ENCODE measurements at regions not wholly inside any gene's neighbourhood (a gene's known extent, or its start where the extent isn't known, plus 50 kb on each side); places are given as distances from the start of the nearest gene placed in this dataset.

DNA sequence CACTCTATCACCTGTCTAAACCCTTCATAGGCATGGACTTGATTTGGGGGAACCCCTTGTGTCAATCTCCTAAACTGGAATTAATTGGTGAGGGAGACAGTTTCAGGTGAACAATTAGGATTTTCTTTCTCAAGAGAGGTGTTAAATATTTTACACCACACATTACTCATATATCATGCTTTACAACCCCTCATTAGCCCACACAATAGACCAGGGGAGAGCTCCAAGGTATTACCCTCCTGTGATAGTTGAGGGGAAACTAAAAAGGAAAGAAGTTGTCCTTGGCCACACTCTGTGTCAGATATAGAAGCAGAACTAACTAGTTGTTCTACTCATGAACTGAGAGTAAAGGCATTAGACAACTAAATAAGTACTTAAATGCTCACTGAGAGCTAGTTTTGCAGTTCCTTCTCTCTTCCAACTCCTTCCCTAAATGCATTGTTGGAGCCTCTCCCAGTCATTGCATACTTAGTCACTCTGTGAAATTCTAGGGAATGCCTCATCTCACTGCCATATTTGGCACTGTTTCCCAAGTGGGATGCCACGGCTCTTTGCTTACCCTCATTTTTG, 183.7 kb upstream of the CEP162 start:
- H3K4me1 ChIP-seq (ENCODE audit: control insufficient read depth in 1 of 2, insufficient read depth in 2 of 2, low read depth in 1 of 2, low read length in 1 of 2), result no peaks in the 10 kb centered on the region; a peak in 2 of 4 replicates
- H3K27ac ChIP-seq (ENCODE audit: low read depth in 2 of 2, low read length in 1 of 2), result no peak overlapping the region
- 7% methylated on average over 1 of the region's 1 CpG for WGBS (ENCODE audit: low lambda C conversion rate)
- no peak for DNase-seq
- CTCF ChIA-PET, result interaction anchor here (1.1 kb wide), 1 partner anchor 17 kb away, joined by 3 read pairs; no protein-coding TSS in a partner anchor
- H3K27me3 ChIP-seq (ENCODE audit: insufficient read depth), result peaks cover 12% of the 10 kb centered on the region; the same call in 1 of the 2 replicates
- no peak overlapping the region for H3K9ac ChIP-seq
- H3K9me2 ChIP-seq, result no peaks in the 10 kb centered on the region
- H3K79me2 ChIP-seq (ENCODE audit: insufficient read depth), result no peaks in the 10 kb centered on the region
- POLR2A ChIA-PET, result no interaction called here
- no peak overlapping the region for H3K4me3 ChIP-seq (ENCODE audit: low read depth in 2 of 2, low read length in 1 of 2)
- TF ChIP-seq CHD2 (IDR thresholded peaks at IDR 0.05; ENCODE audit: low read length, partially characterized antibody), result no peak
- no peak for TF ChIP-seq TCF12 (IDR thresholded peaks at IDR 0.05)
- TF ChIP-seq YY1 (IDR thresholded peaks at IDR 0.05; ENCODE audit: low read depth), result no peak
- TF ChIP-seq SMC3 (IDR thresholded peaks at IDR 0.05; ENCODE audit: low read depth, low read length), result no peak
- no peak for TF ChIP-seq TAF1 (IDR thresholded peaks at IDR 0.05; ENCODE audit: borderline replicate concordance, low read depth, low read length)
- no peak for TF ChIP-seq ZBTB33 (IDR thresholded peaks at IDR 0.05; ENCODE audit: borderline replicate concordance, low read depth)
- no peak for TF ChIP-seq FOXJ3 (CRISPR knock-in tag; IDR thresholded peaks at IDR 0.05)
- TF ChIP-seq, protein P1, sequence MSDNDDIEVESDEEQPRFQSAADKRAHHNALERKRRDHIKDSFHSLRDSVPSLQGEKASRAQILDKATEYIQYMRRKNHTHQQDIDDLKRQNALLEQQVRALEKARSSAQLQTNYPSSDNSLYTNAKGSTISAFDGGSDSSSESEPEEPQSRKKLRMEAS (IDR thresholded peaks at IDR 0.05; ENCODE audit: low read depth), result no peak
- TF ChIP-seq JUND (IDR thresholded peaks at IDR 0.05), result no peak
- TF ChIP-seq FOXM1 (IDR thresholded peaks at IDR 0.05; ENCODE audit: low read depth), result no peak
- no peak for TF ChIP-seq CTCF (IDR thresholded peaks at IDR 0.05)
- no peak for TF ChIP-seq RFX5 (IDR thresholded peaks at IDR 0.05; ENCODE audit: low read length)
- TF ChIP-seq RAD21 (IDR thresholded peaks at IDR 0.05; ENCODE audit: low read length), result no peak
- no peak for TF ChIP-seq GABPA (IDR thresholded peaks at IDR 0.05; ENCODE audit: low read depth)
- no peaks in the 10 kb centered on the region for H3K9me3 ChIP-seq
- H4K20me1 ChIP-seq (ENCODE audit: insufficient read depth), result no peaks in the 10 kb centered on the region
- H3K4me2 ChIP-seq, result no peak overlapping the region
- no peaks in the 10 kb centered on the region for H3F3A ChIP-seq (replicated peaks; ENCODE audit: insufficient read depth)
- H3K36me3 ChIP-seq (replicated peaks in 1 of 2; ENCODE audit: control insufficient read depth in 1 of 2, insufficient read depth in 2 of 2, low read length in 1 of 2), result no peaks in the 10 kb centered on the region
- no peak overlapping the region for H2AFZ ChIP-seq (ENCODE audit: low read depth)

GRCh38 chr6:84409911-84410310, 182.5 kb upstream of the CEP162 start:
- WGBS (ENCODE audit: low lambda C conversion rate), result 93% methylated on average over 1 of the region's 1 CpG
- H3F3A ChIP-seq (replicated peaks; ENCODE audit: insufficient read depth), result no peaks in the 10 kb centered on the region
- H2AFZ ChIP-seq (ENCODE audit: low read depth), result no peak overlapping the region
- H3K9ac ChIP-seq, result no peak overlapping the region
- no peak overlapping the region for H3K27ac ChIP-seq (ENCODE audit: low read depth in 2 of 2, low read length in 1 of 2)
- no peaks in the 10 kb centered on the region for H4K20me1 ChIP-seq (ENCODE audit: insufficient read depth)
- no peak for DNase-seq
- H3K4me3 ChIP-seq (ENCODE audit: low read depth in 2 of 2, low read length in 1 of 2), result no peak overlapping the region
- H3K9me2 ChIP-seq, result no peaks in the 10 kb centered on the region
- peaks cover 12% of the 10 kb centered on the region; the same call in 1 of the 2 replicates for H3K27me3 ChIP-seq (ENCODE audit: insufficient read depth)
- H3K4me2 ChIP-seq, result no peak overlapping the region
- H3K9me3 ChIP-seq, result no peaks in the 10 kb centered on the region
- H3K4me1 ChIP-seq (ENCODE audit: control insufficient read depth in 1 of 2, insufficient read depth in 2 of 2, low read depth in 1 of 2, low read length in 1 of 2), result no peaks in the 10 kb centered on the region
- ChIA-PET CTCF (no interaction called here), POLR2A (no interaction called here)
- H3K36me3 ChIP-seq (replicated peaks in 1 of 2; ENCODE audit: control insufficient read depth in 1 of 2, insufficient read depth in 2 of 2, low read length in 1 of 2), result no peaks in the 10 kb centered on the region
- TF ChIP-seq MXI1 (IDR thresholded peaks at IDR 0.05; ENCODE audit: low read depth, low read length) (no peak), MEF2A (IDR thresholded peaks at IDR 0.05; ENCODE audit: borderline replicate concordance, low read depth) (no peak), SIN3A (IDR thresholded peaks at IDR 0.05; ENCODE audit: borderline replicate concordance, low read depth, low read length) (no peak), JUND (IDR thresholded peaks at IDR 0.05) (no peak), CTCF (IDR thresholded peaks at IDR 0.05) (no peak)
- H3K79me2 ChIP-seq (ENCODE audit: insufficient read depth), result no peaks in the 10 kb centered on the region
